Mucosa of descending colon (tissue), 3 donors: ENCODE measurements at regions not wholly inside any gene's neighbourhood (a gene's known extent, or its start where the extent isn't known, plus 50 kb on each side); places are given as distances from the start of the nearest gene placed in this dataset.

Source experiments
- ATAC-seq: fragments of 200-7000 bp; cut with Tn5 transposase; one replicate; pipeline ENCODE4 v1.9.1; 2020; ENCODE audit warnings: mild to moderate bottlenecking, moderate library complexity
- DNase-seq, 3 donors: peaks; one replicate each; pipeline ENCODE4 v3.0.0-alpha.2; 2020
- H3K36me3 ChIP-seq: fragments of 200-600 bp; one replicate; pipeline ENCODE4 v1.8.0; 2021; ENCODE audit warnings: low read depth, mild to moderate bottlenecking
- H3K4me1 ChIP-seq: fragments of 200-600 bp; one replicate; pipeline ENCODE4 v1.8.0; 2021; ENCODE audit warnings: low read depth, mild to moderate bottlenecking
- H3K4me3 ChIP-seq: fragments of 200-600 bp; one replicate; pipeline ENCODE4 v1.8.0; 2021; ENCODE audit warnings: mild to moderate bottlenecking
- H3K9me3 ChIP-seq: fragments of 200-600 bp; one replicate; pipeline ENCODE4 v1.8.0; 2021; ENCODE audit warnings: mild to moderate bottlenecking
- intact Hi-C, 2 donors: fragments of 100-400 bp; cut with DNase I in 1 of 2; cut with micrococcal nuclease in 1 of 2; formaldehyde crosslinking; loops; one replicate each; pipeline versions ENCODE4 v1.11.0 to v1.11.1; 2022; cut with DNase I, micrococcal nuclease
- TF ChIP-seq, protein P1 (sequence below): fragments of 200-600 bp; IDR thresholded peaks from one replicate; pipeline ENCODE4 v1.8.0; 2022; ENCODE audit warnings: antibody characterized with exemption, mild to moderate bottlenecking
- donor health status: DM: no; HTN: no; CAD: no; lungs with moderate emphysema.
- donor health status: DM: no; HTN: no; CAD: no.
- donor health status: DM: no; HTN: yes; CAD: no.

- DNase-seq = no peak
- ATAC-seq = no peak
- H3K9me3 ChIP-seq = no peaks in the 10 kb centered on the region
- H3K36me3 ChIP-seq = no peaks in the 10 kb centered on the region
- no peak overlapping the region for H3K4me3 ChIP-seq
- intact Hi-C loops = no loop called here
- TF ChIP-seq, protein P1, sequence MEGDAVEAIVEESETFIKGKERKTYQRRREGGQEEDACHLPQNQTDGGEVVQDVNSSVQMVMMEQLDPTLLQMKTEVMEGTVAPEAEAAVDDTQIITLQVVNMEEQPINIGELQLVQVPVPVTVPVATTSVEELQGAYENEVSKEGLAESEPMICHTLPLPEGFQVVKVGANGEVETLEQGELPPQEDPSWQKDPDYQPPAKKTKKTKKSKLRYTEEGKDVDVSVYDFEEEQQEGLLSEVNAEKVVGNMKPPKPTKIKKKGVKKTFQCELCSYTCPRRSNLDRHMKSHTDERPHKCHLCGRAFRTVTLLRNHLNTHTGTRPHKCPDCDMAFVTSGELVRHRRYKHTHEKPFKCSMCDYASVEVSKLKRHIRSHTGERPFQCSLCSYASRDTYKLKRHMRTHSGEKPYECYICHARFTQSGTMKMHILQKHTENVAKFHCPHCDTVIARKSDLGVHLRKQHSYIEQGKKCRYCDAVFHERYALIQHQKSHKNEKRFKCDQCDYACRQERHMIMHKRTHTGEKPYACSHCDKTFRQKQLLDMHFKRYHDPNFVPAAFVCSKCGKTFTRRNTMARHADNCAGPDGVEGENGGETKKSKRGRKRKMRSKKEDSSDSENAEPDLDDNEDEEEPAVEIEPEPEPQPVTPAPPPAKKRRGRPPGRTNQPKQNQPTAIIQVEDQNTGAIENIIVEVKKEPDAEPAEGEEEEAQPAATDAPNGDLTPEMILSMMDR = no peak
- no peaks in the 10 kb centered on the region for H3K4me1 ChIP-seq
These were observed 245.8 kb upstream of the DIAPH2 start for GRCh38 chrX:96438803-96439202.

GRCh38 chrX:96440941-96441340 is 243.7 kb upstream of the DIAPH2 start:
- ATAC-seq = no peak
- intact Hi-C loops = no loop called here
- no peak for DNase-seq
- TF ChIP-seq, protein P1 = no peak
- Histone ChIP-seq H3K4me3 (no peak overlapping the region), H3K4me1 (no peaks in the 10 kb centered on the region), H3K36me3 (no peaks in the 10 kb centered on the region), H3K9me3 (no peaks in the 10 kb centered on the region)

DNA sequence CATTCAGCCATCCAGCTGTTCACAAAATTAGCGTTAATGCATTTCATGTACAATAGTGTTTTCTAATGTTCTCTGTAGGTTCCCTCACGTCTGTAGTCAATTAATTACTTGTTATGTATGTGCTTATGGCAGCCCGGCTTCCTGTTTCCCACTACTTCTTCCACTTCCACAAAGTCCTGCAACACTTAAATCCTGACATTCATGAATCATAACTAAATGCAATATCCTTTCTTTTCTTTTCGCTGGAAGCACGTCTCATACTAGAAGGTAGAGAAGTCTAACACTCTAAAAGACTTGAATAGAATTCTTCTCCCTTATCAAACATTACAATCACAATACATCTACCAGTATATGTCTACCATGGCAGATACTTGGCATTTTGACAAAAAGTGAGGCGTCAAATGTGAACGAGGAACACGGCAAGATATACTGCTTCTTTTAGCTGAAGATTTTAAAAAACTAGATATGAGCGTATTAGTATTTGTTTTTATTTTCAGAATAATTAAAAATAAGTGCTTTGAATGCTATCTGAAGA is 239.0 kb upstream of the DIAPH2 start:
- no peaks in the 10 kb centered on the region for H3K36me3 ChIP-seq
- intact Hi-C loops = no loop called here
- no peaks in the 10 kb centered on the region for H3K4me1 ChIP-seq
- H3K4me3 ChIP-seq = no peak overlapping the region
- TF ChIP-seq, protein P1 = no peak
- H3K9me3 ChIP-seq = no peaks in the 10 kb centered on the region
- ATAC-seq = no peak
- DNase-seq = no peak

DNA sequence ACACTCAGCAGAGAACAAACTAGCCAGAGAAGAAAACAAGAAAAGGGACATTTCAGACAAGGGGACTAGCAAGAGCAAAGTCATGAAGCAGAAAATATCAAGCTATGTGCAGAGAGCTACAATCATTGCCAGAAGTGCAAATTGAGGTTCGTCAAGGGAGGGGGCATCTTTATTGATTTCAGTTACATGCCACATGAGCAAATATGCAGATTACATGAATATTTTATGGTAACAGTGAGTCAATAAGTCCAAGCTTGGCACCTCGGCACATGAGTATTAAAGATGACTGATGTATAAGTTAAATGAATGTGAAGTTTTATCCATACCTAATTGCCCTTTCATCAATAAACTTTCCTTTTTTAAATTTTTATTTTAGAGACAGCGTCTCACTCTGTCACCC is 238.1 kb upstream of the DIAPH2 start:
- no peaks in the 10 kb centered on the region for H3K4me1 ChIP-seq
- TF ChIP-seq, protein P1 = no peak
- no peaks in the 10 kb centered on the region for H3K9me3 ChIP-seq
- ATAC-seq (no peak), DNase-seq (no peak)
- H3K4me3 ChIP-seq = no peak overlapping the region
- H3K36me3 ChIP-seq = no peaks in the 10 kb centered on the region
- intact Hi-C loops = no loop called here

- no peaks in the 10 kb centered on the region for H3K36me3 ChIP-seq
- no peaks in the 10 kb centered on the region for H3K4me1 ChIP-seq
- no peak overlapping the region for H3K4me3 ChIP-seq
- H3K9me3 ChIP-seq = no peaks in the 10 kb centered on the region
- DNase-seq = no peak
- intact Hi-C loops = no loop called here
- TF ChIP-seq, protein P1 = no peak
- ATAC-seq = no peak
These were observed 237.5 kb upstream of the DIAPH2 start for GRCh38 chrX:96447161-96447560.

DNA sequence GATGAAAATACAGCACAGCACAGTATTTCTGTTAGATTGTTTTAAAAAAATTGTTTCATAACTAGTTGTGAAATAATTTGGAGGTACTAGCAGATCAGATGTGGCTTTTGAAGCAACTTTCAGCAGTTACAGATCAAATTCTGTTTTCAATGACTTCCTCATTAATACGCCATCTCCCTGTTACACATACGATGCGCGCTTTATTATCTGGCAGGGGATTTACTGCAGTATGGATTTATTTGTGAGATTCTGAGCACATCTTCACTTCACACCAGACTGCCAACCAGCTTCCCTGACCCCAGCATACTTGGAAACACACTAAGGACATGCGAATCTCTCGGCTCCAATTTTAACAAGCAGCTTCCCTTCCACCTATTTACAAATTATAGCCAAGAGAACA is 235.5 kb upstream of the DIAPH2 start:
- TF ChIP-seq, protein P1 = no peak
- H3K36me3 ChIP-seq = no peaks in the 10 kb centered on the region
- no peak for ATAC-seq

More for the DNA sequence above, 235.5 kb upstream of the DIAPH2 start:
- DNase-seq = no peak
- Histone ChIP-seq H3K4me3 (no peak overlapping the region), H3K4me1 (no peaks in the 10 kb centered on the region), H3K9me3 (no peaks in the 10 kb centered on the region)
- intact Hi-C loops = no loop called here
